Panc1 (cell line): ENCODE measurements at regions not wholly inside any gene's neighbourhood (a gene's known extent, or its start where the extent isn't known, plus 50 kb on each side); places are given as distances from the start of the nearest gene placed in this dataset.

ENCODE experiments used
- CTCF ChIP-seq: fragments of 450-650 bp; IDR thresholded peaks from 2 replicates; pipeline ENCODE4 v1.5.1; 2017; ENCODE audit warnings: mild to moderate bottlenecking
- POLR2AphosphoS5 ChIP-seq: IDR thresholded peaks from 2 replicates; pipeline ENCODE4 v1.6.1; 2012; ENCODE audit warnings: mild to moderate bottlenecking, low read depth, low read length, moderate library complexity
- SIN3A ChIP-seq: IDR thresholded peaks from 2 replicates; pipeline ENCODE4 v1.6.1; 2012; ENCODE audit warnings: low read depth, mild to moderate bottlenecking, low read length, moderate library complexity, borderline replicate concordance; ENCODE audit not compliant: insufficient read depth
- TCF7L2 ChIP-seq: IDR thresholded peaks from 2 replicates; pipeline ENCODE4 v1.6.1; 2011; ENCODE audit warnings: mild to moderate bottlenecking, low read depth, low read length, inconsistent platforms

GRCh38 chr2:19158896-19159295, 199.5 kb downstream of the OSR1 start:
- TF ChIP-seq CTCF (no peak), SIN3A (no peak), POLR2AphosphoS5 (no peak), TCF7L2 (no peak)
